ENCODE measurements at regions not wholly inside any gene's neighbourhood (a gene's known extent, or its start where the extent isn't known, plus 50 kb on each side); places are given as distances from the start of the nearest gene placed in this dataset.

DNA sequence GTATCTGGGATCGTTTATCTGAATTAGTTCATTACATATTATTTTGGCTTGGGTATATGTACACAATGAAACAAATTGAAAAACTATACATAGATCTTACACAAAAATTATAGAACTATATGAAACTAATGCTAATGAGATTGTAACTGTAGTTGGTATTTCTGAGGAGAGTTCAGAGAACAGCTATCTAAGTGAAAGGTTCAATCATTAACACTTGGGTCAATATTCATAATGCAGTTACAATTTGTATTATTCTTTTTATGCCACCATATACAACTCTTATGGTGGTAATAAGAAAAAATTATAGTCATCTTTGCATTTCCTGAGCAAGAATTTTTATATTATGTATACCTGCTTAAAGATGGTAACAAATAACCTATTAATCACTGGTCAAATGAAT, 461.0 kb downstream of the GRXCR1 start:
- no peak for TF ChIP-seq CTCF (IDR thresholded peaks at IDR 0.05; ENCODE audit: poor library complexity, severe bottlenecking)
- H3K9me3 ChIP-seq (ENCODE audit: severe bottlenecking): no peaks in the 10 kb centered on the region
- peaks cover 7% of the 10 kb centered on the region for H3K4me1 ChIP-seq (ENCODE audit: insufficient read depth, poor library complexity, severe bottlenecking)
- ATAC-seq (ENCODE audit: low read depth) (no peak), DNase-seq (ENCODE audit: low spot score) (no peak)
- H3K27ac ChIP-seq (ENCODE audit: poor library complexity, severe bottlenecking): no peak overlapping the region
- no peak overlapping the region for H3K4me3 ChIP-seq (ENCODE audit: severe bottlenecking)
- no peaks in the 10 kb centered on the region for H3K36me3 ChIP-seq (ENCODE audit: low read depth)
- no peaks in the 10 kb centered on the region for H3K27me3 ChIP-seq (ENCODE audit: insufficient read depth, poor library complexity, severe bottlenecking)

DNA sequence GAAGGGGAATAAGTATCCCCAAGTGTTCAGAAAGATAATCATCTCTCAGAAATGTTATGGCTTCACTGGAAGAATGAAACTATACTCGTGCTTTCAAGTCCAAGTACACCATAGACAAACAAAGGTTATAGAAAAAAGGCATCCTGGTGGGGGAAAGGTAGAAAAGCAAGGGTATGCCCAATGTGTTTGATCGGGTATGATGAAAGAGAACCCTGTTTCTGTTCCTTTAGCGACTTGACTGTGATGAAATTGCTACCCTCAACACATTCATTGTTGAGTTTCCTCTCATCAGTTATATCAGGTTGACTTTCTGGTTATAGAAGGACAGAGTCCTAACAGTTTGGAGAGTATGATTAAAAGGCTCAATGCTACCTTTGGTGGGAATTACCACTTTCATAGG, 464.3 kb downstream of the GRXCR1 start:
- ATAC-seq (ENCODE audit: low read depth) (no peak), DNase-seq (ENCODE audit: low spot score) (no peak)
- no peak overlapping the region for H3K27ac ChIP-seq (ENCODE audit: poor library complexity, severe bottlenecking)
- no peaks in the 10 kb centered on the region for H3K36me3 ChIP-seq (ENCODE audit: low read depth)
- no peak for TF ChIP-seq CTCF (IDR thresholded peaks at IDR 0.05; ENCODE audit: poor library complexity, severe bottlenecking)
- no peak overlapping the region for H3K4me3 ChIP-seq (ENCODE audit: severe bottlenecking)
- H3K4me1 ChIP-seq (ENCODE audit: insufficient read depth, poor library complexity, severe bottlenecking): peaks cover 14% of the 10 kb centered on the region
- no peaks in the 10 kb centered on the region for H3K27me3 ChIP-seq (ENCODE audit: insufficient read depth, poor library complexity, severe bottlenecking)
- no peaks in the 10 kb centered on the region for H3K9me3 ChIP-seq (ENCODE audit: severe bottlenecking)

DNA sequence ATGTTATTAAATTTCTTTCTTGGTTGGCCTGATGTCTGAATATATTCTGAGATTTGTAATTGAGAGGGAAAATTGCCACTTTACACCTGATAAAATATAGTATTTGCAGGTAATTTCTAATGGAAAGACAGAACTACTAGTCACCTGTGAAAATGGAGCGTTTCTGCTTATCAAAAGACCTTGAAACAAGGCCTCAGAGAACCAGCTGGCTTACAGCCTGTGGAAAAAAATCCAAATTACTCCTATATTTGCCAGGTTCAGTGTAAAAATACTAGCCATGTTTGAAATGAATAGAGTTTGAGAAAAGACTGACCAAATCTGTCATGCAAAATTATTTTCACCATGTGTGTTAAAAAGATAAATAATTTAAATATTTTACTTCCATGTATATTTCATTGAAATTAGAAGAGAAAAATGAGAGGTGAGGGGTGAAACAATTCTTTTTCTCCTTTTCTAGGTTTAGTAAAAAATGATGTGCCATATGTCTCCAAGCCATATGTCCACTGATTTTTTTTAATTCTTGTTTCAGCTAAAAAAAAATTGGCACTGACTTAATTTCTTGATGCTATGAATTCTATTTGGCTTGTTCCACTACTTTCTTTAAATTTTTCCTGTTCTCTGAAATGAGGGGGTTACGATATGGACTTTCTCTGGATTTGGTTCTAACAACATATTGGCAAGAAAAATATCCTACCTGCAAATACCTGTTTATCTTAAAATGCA, 464.9 kb downstream of the GRXCR1 start:
- Histone ChIP-seq H3K9me3 (ENCODE audit: severe bottlenecking) (no peaks in the 10 kb centered on the region), H3K4me3 (ENCODE audit: severe bottlenecking) (no peak overlapping the region), H3K27ac (ENCODE audit: poor library complexity, severe bottlenecking) (no peak overlapping the region), H3K4me1 (ENCODE audit: insufficient read depth, poor library complexity, severe bottlenecking) (peaks cover 14% of the 10 kb centered on the region), H3K36me3 (ENCODE audit: low read depth) (no peaks in the 10 kb centered on the region), H3K27me3 (ENCODE audit: insufficient read depth, poor library complexity, severe bottlenecking) (no peaks in the 10 kb centered on the region)
- no peak for DNase-seq (ENCODE audit: low spot score)
- ATAC-seq (ENCODE audit: low read depth): no peak
- no peak for TF ChIP-seq CTCF (IDR thresholded peaks at IDR 0.05; ENCODE audit: poor library complexity, severe bottlenecking)

GRCh38 chr4:43360296-43360695, 467.8 kb downstream of the GRXCR1 start:
- Histone ChIP-seq H3K27ac (ENCODE audit: poor library complexity, severe bottlenecking) (peak overlapping the region; percentile 27), H3K4me1 (ENCODE audit: insufficient read depth, poor library complexity, severe bottlenecking) (peaks cover 14% of the 10 kb centered on the region), H3K36me3 (ENCODE audit: low read depth) (no peaks in the 10 kb centered on the region), H3K4me3 (ENCODE audit: severe bottlenecking) (no peak overlapping the region), H3K9me3 (ENCODE audit: severe bottlenecking) (no peaks in the 10 kb centered on the region), H3K27me3 (ENCODE audit: insufficient read depth, poor library complexity, severe bottlenecking) (no peaks in the 10 kb centered on the region)
- DNase-seq (ENCODE audit: low spot score): no peak
- TF ChIP-seq CTCF (IDR thresholded peaks at IDR 0.05; ENCODE audit: poor library complexity, severe bottlenecking): no peak
- peak; percentile 74 for ATAC-seq (ENCODE audit: low read depth)

DNA sequence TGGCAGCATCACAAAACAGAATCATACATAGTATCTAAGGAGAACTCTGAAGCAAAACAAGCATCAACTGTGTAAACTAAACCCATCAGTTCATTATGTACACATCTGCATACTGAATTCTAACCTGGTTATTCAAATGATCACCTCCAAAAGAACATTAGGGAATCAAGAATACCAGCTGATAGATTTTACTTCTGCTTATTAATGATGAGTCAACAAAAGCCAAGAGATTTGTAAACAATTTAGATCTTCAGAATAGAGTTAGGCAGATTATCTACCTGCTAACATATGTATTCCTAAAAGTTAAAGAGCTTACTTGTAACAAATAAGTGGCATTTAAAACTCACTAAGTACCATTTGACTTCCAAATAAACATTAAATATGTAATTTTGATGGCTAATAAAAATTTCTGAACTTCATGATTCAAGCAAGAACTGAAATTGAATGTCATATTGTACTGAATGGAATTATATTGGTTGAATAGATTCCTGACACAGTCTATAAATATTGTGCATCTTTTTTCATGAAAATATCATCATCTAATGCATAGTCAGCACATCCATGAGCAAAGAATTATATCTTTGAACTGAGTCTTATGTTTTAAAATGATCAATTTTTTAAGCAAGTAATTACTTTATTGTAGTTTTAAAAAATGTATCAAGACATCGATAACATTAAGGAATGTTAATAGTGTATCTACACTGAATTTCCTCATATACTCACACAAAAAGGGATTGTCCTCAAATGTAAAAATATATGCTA, 470.5 kb downstream of the GRXCR1 start:
- ATAC-seq (ENCODE audit: low read depth) (no peak), DNase-seq (ENCODE audit: low spot score) (no peak)
- no peak overlapping the region for H3K27ac ChIP-seq (ENCODE audit: poor library complexity, severe bottlenecking)
- no peaks in the 10 kb centered on the region for H3K9me3 ChIP-seq (ENCODE audit: severe bottlenecking)
- no peaks in the 10 kb centered on the region for H3K36me3 ChIP-seq (ENCODE audit: low read depth)
- peaks cover 14% of the 10 kb centered on the region for H3K4me1 ChIP-seq (ENCODE audit: insufficient read depth, poor library complexity, severe bottlenecking)
- no peak overlapping the region for H3K4me3 ChIP-seq (ENCODE audit: severe bottlenecking)
- H3K27me3 ChIP-seq (ENCODE audit: insufficient read depth, poor library complexity, severe bottlenecking): no peaks in the 10 kb centered on the region
- TF ChIP-seq CTCF (IDR thresholded peaks at IDR 0.05; ENCODE audit: poor library complexity, severe bottlenecking): no peak
